Liver (tissue), 3 donors: ENCODE measurements at regions not wholly inside any gene's neighbourhood (a gene's known extent, or its start where the extent isn't known, plus 50 kb on each side); places are given as distances from the start of the nearest gene placed in this dataset.

ENCODE experiments used
- ATF3 ChIP-seq: IDR thresholded peaks from 2 replicates; pipeline ENCODE4 v1.6.1; 2016; ENCODE audit warnings: antibody characterized with exemption
- CTCF ChIP-seq: fragments of 150-350 bp; IDR thresholded peaks from 2 replicates; pipeline ENCODE4 v1.5.1; 2017; ENCODE audit warnings: improper control_type of control experiment, low read depth, low read length; ENCODE audit not compliant: missing input control
- GABPA ChIP-seq, 2 donors: IDR thresholded peaks in 1 of 2; conservative IDR thresholded peaks in 1 of 2; 2 replicates each; pipeline ENCODE4 v1.6.1; 2016; ENCODE audit warnings: antibody characterized with exemption in 2 of 2, mild to moderate bottlenecking in 1 of 2, moderate library complexity in 1 of 2
- NR2F2 ChIP-seq: IDR thresholded peaks from 2 replicates; pipeline ENCODE4 v1.6.1; 2016; ENCODE audit warnings: antibody characterized with exemption
- RAD21 ChIP-seq, 2 donors: IDR thresholded peaks; 2 replicates each; pipeline ENCODE4 v1.6.1; 2016; ENCODE audit warnings: antibody characterized with exemption in 2 of 2, mild to moderate bottlenecking in 2 of 2
- REST ChIP-seq: IDR thresholded peaks from 2 replicates; pipeline ENCODE4 v1.6.1; 2016; ENCODE audit warnings: antibody characterized with exemption, mild to moderate bottlenecking
- RXRA ChIP-seq, 2 donors: IDR thresholded peaks; 2 replicates each; pipeline ENCODE4 v1.6.1; 2017 to 2018; ENCODE audit warnings: antibody characterized with exemption in 2 of 2, mild to moderate bottlenecking in 1 of 2
- SP1 ChIP-seq: IDR thresholded peaks from 2 replicates; pipeline ENCODE4 v1.6.1; 2018; ENCODE audit warnings: antibody characterized with exemption, mild to moderate bottlenecking
- TAF1 ChIP-seq: conservative IDR thresholded peaks from 2 replicates; pipeline ENCODE4 v1.6.1; 2016; ENCODE audit warnings: antibody characterized with exemption, mild to moderate bottlenecking
- YY1 ChIP-seq: IDR thresholded peaks from 2 replicates; pipeline ENCODE4 v1.6.1; 2016; ENCODE audit warnings: antibody characterized with exemption, mild to moderate bottlenecking
- ZBTB33 ChIP-seq: IDR thresholded peaks from 2 replicates; pipeline ENCODE4 v1.6.1; 2016; ENCODE audit warnings: antibody characterized with exemption
- donor health status: healthy.
- donor health status: healthy.

GRCh38 chr13:86841264-86841663, 829.9 kb upstream of the SLITRK5 start:
- TF ChIP-seq CTCF (no peak), ZBTB33 (no peak), RAD21 (IDR thresholded peaks at IDR 0.05) (no peak), SP1 (no peak), ATF3 (no peak), YY1 (no peak), GABPA (IDR thresholded peaks at IDR 0.05 in 1 of 2, conservative IDR thresholded peaks at IDR 0.05 in 1 of 2) (no peak), NR2F2 (no peak), REST (no peak), RXRA (IDR thresholded peaks at IDR 0.05) (no peak), TAF1 (no peak)
